GM12878 (cell line): ENCODE measurements at regions not wholly inside any gene's neighbourhood (a gene's known extent, or its start where the extent isn't known, plus 50 kb on each side); places are given as distances from the start of the nearest gene placed in this dataset.

Experiments used
- CTCF ChIP-seq, 3 experiments: IDR thresholded peaks in 2 of 3; conservative IDR thresholded peaks in 1 of 3; 2 replicates each; pipeline ENCODE4 v1.5.1; 2011; ENCODE audit warnings: low read depth in 3 of 3, low read length in 3 of 3, mild to moderate bottlenecking in 3 of 3, control low read depth in 2 of 3, moderate library complexity in 2 of 3, inconsistent platforms in 1 of 3, mixed read lengths in 1 of 3; ENCODE audit not compliant: control insufficient read depth in 2 of 3, insufficient read depth in 1 of 3; ENCODE audit errors: extremely low read depth in 1 of 3
- EZH2 ChIP-seq: IDR thresholded peaks from 2 replicates; pipeline ENCODE4 v1.6.1; 2012; ENCODE audit warnings: low read depth, mild to moderate bottlenecking, control low read depth, inconsistent platforms, low read length, borderline replicate concordance; ENCODE audit not compliant: control insufficient read depth
- FOXM1 ChIP-seq: IDR thresholded peaks from 2 replicates; pipeline ENCODE4 v1.6.1; 2012; ENCODE audit warnings: low read depth, mild to moderate bottlenecking, inconsistent platforms, low read length, moderate library complexity
- KAT2A ChIP-seq: conservative IDR thresholded peaks from 2 replicates; pipeline ENCODE4 v1.6.1; 2011; ENCODE audit warnings: low read depth, low read length; ENCODE audit not compliant: control insufficient read depth
- MYC ChIP-seq: IDR thresholded peaks from 2 replicates; pipeline ENCODE4 v1.6.1; 2011; ENCODE audit warnings: mild to moderate bottlenecking, low read length, moderate library complexity, inconsistent platforms; ENCODE audit not compliant: insufficient read depth, insufficient replicate concordance, insufficient read length, severe bottlenecking
- POLR2A ChIP-seq: IDR thresholded peaks from 2 replicates; pipeline ENCODE4 v1.6.1; 2011; ENCODE audit warnings: low read depth, mild to moderate bottlenecking, low read length
- POLR2AphosphoS2 ChIP-seq: IDR thresholded peaks from 2 replicates; pipeline ENCODE4 v1.6.1; 2011; ENCODE audit warnings: low read depth, mild to moderate bottlenecking, low read length, improper control_type of control experiment, moderate library complexity
- REST ChIP-seq: IDR thresholded peaks from 2 replicates; pipeline ENCODE4 v1.6.1; 2012; ENCODE audit warnings: mild to moderate bottlenecking, low read depth, low read length
- RFX5 ChIP-seq: IDR thresholded peaks from 2 replicates; pipeline ENCODE4 v1.6.1; 2011; ENCODE audit warnings: low read depth, low read length, improper control_type of control experiment
- SUZ12 ChIP-seq: fragments of 200-600 bp; sonication (generic); IDR thresholded peaks from one replicate; pipeline ENCODE4 v1.6.1; 2018; ENCODE audit warnings: antibody characterized with exemption, mild to moderate bottlenecking; ENCODE audit not compliant: unreplicated experiment
- TCF7 ChIP-seq: IDR thresholded peaks from 2 replicates; pipeline ENCODE4 v1.6.1; 2014; ENCODE audit warnings: antibody characterized with exemption, borderline replicate concordance
- ZBED1 ChIP-seq: IDR thresholded peaks from 2 replicates; pipeline ENCODE4 v1.6.1; 2016; ENCODE audit warnings: borderline replicate concordance
- ZNF24 ChIP-seq: fragments of 450-650 bp; IDR thresholded peaks from 2 replicates; pipeline ENCODE4 v1.6.1; 2017; ENCODE audit warnings: antibody characterized with exemption, mild to moderate bottlenecking
- ZNF622 ChIP-seq: fragments of 450-650 bp; IDR thresholded peaks from 2 replicates; pipeline ENCODE4 v1.6.1; 2017; ENCODE audit warnings: mild to moderate bottlenecking, inconsistent platforms

- TF ChIP-seq EZH2, result no peak
- no peak for TF ChIP-seq FOXM1
- TF ChIP-seq SUZ12, result no peak
- TF ChIP-seq CTCF (IDR thresholded peaks at IDR 0.05 in 2 of 3, conservative IDR thresholded peaks at IDR 0.05 in 1 of 3; ENCODE audit: control insufficient read depth in 2 of 3, extremely low read depth in 1 of 3, insufficient read depth in 1 of 3, low read depth in 3 of 3, low read length in 3 of 3), result no peak
- TF ChIP-seq RFX5, result no peak
- TF ChIP-seq REST, result no peak
- TF ChIP-seq POLR2A, result no peak
- TF ChIP-seq MYC, result no peak
- TF ChIP-seq ZNF622, result no peak
- TF ChIP-seq POLR2AphosphoS2, result no peak
- no peak for TF ChIP-seq ZBED1
- no peak for TF ChIP-seq KAT2A
- no peak for TF ChIP-seq ZNF24
- no peak for TF ChIP-seq TCF7
Observed at GRCh38 chr2:22894761-22895160, 490.2 kb upstream of the KLHL29 start.
